Suprapubic skin (tissue), 3 donors: ENCODE measurements at regions not wholly inside any gene's neighbourhood (a gene's known extent, or its start where the extent isn't known, plus 50 kb on each side); places are given as distances from the start of the nearest gene placed in this dataset.
"Not testable (repeated sequence)": the region's sequence is repeated elsewhere in the genome, so short reads cannot be mapped to it uniquely, and the experiment has no call there.

ENCODE experiments used
- CTCF ChIP-seq, 2 donors: fragments of 200-600 bp in 1 of 2; fragments of 450-650 bp in 1 of 2; sonication (generic) in 1 of 2; IDR thresholded peaks; one replicate each; pipeline ENCODE4 v1.5.1; 2016 to 2019; ENCODE audit warnings: antibody characterized with exemption in 2 of 2, mild to moderate bottlenecking in 1 of 2, moderate library complexity in 1 of 2
- EP300 ChIP-seq: sonication (generic); formaldehyde crosslinking; IDR thresholded peaks from one replicate; pipeline ENCODE4 v1.6.1; 2017; ENCODE audit warnings: antibody characterized with exemption
- POLR2A ChIP-seq, 2 donors: fragments of 450-650 bp; IDR thresholded peaks; one replicate each; pipeline ENCODE4 v1.6.1; 2017; ENCODE audit warnings: antibody characterized with exemption in 2 of 2, mild to moderate bottlenecking in 2 of 2, moderate library complexity in 2 of 2

- TF ChIP-seq POLR2A (IDR thresholded peaks at IDR 0.05); CTCF (IDR thresholded peaks at IDR 0.05); EP300: not testable (repeated sequence)
These were observed 1492.6 kb upstream of the TPTE start for GRCh38 chr21:9028624-9029431.
